HL-60 (cell line): ENCODE measurements at regions not wholly inside any gene's neighbourhood (a gene's known extent, or its start where the extent isn't known, plus 50 kb on each side); places are given as distances from the start of the nearest gene placed in this dataset.

ENCODE experiments used
- GABPA ChIP-seq: IDR thresholded peaks from 2 replicates; pipeline ENCODE4 v1.6.1; 2012; ENCODE audit warnings: low read depth
- POLR2AphosphoS5 ChIP-seq: IDR thresholded peaks from 2 replicates; pipeline ENCODE4 v1.6.1; 2012; ENCODE audit warnings: low read depth
- REST ChIP-seq: IDR thresholded peaks from 2 replicates; pipeline ENCODE4 v1.6.1; 2012; ENCODE audit warnings: low read depth; ENCODE audit not compliant: insufficient replicate concordance
- TF ChIP-seq, protein P1 (sequence below): IDR thresholded peaks from one replicate; pipeline ENCODE4 v1.5.1; 2011; ENCODE audit warnings: low read length, control low read depth, inconsistent platforms; ENCODE audit not compliant: insufficient read depth

DNA sequence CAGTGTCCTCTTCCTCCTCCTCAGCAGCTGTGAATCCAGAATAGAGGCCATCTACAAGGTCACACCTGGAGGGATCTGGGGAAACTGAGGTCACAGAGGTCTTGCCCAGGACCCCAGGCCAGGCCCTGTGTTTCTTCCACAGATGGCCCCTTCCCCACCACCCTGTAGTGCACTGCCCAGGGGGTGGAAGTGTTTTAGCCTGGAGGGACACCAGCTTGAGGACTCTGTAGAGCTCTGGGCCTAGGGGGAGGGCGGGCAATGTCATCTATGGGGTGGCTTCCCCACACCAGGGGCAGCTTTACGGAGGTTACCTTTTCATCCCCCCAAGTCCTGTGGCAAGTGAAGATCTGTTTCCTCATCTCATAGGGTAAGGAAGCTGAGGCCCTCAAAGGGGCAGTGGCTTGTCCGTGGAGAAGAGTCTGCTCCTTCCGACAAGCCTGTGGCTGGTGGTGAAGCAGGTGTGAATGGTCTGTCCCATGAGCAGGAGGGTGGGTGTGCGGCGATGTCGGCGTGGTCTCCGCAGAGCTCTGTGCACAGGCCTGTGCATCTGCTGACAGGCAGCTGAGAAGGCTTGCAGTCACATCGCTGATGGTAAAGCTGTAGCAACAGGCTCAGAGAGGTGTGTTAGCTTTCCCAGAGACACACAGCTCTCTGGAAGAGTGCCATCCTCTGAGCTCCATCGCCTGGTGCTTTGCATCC is 74.1 kb upstream of the WNT7B start:
- TF ChIP-seq, protein P1, sequence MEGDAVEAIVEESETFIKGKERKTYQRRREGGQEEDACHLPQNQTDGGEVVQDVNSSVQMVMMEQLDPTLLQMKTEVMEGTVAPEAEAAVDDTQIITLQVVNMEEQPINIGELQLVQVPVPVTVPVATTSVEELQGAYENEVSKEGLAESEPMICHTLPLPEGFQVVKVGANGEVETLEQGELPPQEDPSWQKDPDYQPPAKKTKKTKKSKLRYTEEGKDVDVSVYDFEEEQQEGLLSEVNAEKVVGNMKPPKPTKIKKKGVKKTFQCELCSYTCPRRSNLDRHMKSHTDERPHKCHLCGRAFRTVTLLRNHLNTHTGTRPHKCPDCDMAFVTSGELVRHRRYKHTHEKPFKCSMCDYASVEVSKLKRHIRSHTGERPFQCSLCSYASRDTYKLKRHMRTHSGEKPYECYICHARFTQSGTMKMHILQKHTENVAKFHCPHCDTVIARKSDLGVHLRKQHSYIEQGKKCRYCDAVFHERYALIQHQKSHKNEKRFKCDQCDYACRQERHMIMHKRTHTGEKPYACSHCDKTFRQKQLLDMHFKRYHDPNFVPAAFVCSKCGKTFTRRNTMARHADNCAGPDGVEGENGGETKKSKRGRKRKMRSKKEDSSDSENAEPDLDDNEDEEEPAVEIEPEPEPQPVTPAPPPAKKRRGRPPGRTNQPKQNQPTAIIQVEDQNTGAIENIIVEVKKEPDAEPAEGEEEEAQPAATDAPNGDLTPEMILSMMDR, result no peak
- TF ChIP-seq POLR2AphosphoS5 (no peak), REST (no peak), GABPA (no peak)
